Panc1 (cell line): ENCODE measurements at regions not wholly inside any gene's neighbourhood (a gene's known extent, or its start where the extent isn't known, plus 50 kb on each side); places are given as distances from the start of the nearest gene placed in this dataset.

Source experiments
- ATAC-seq: fragments of 200-7000 bp; cut with Tn5 transposase; 2 replicates; pipeline ENCODE4 v1.9.1; 2020; ENCODE audit warnings: mild to moderate bottlenecking, moderate library complexity
- BruUV-seq: library from RNA; stranded (reverse); fragments of 400-500 nt; replicated peaks from 2 replicates; lab custom pipeline; 2021; lab: Mats Ljungman, UMichigan
- CTCF ChIA-PET: fragments of 300-600 bp; sonication (Branson Sonifier 250); formaldehyde crosslinking; loops from one replicate; lab custom pipeline; 2022; ENCODE audit warnings: antibody characterized with exemption; lab: Charles Lee
- POLR2A ChIA-PET: fragments of 300-600 bp; sonication (Branson Sonifier 250); formaldehyde crosslinking; loops from one replicate; lab custom pipeline; 2022; ENCODE audit warnings: antibody characterized with exemption; lab: Charles Lee
- DNase-seq: peaks from one replicate; pipeline ENCODE4 v3.0.0-alpha.2; 2010; ENCODE audit warnings: low read depth, low spot score
- H3K27ac ChIP-seq: 2 replicates; pipeline ENCODE4 v1.5.1; 2011; ENCODE audit warnings: mild to moderate bottlenecking, low read length, inconsistent platforms
- H3K27me3 ChIP-seq: fragments of 200-500 bp; sonication (Bioruptor generic); 2 replicates; pipeline ENCODE4 v1.6.0; 2014; ENCODE audit warnings: low read length, inconsistent platforms; ENCODE audit not compliant: control insufficient read depth, insufficient read depth
- H3K36me3 ChIP-seq: fragments of 200-500 bp; sonication (Bioruptor generic); 2 replicates; pipeline ENCODE4 v1.5.1; 2014; ENCODE audit warnings: inconsistent platforms, mild to moderate bottlenecking, low read length, moderate library complexity; ENCODE audit not compliant: control insufficient read depth, insufficient read depth
- H3K4me1 ChIP-seq: 2 replicates; pipeline ENCODE4 v1.5.1; 2011; ENCODE audit warnings: inconsistent platforms, mild to moderate bottlenecking, low read length, moderate library complexity; ENCODE audit not compliant: control insufficient read depth, insufficient read depth
- H3K4me3 ChIP-seq, 2 experiments: 2 replicates each; pipeline ENCODE4 v1.5.1; 2011 to 2012; ENCODE audit warnings: low read depth in 2 of 2, low read length in 2 of 2, mild to moderate bottlenecking in 2 of 2, inconsistent platforms in 1 of 2, moderate library complexity in 1 of 2
- H3K9me3 ChIP-seq: fragments of 200-500 bp; sonication (Bioruptor generic); 2 replicates; pipeline ENCODE4 v1.5.1; 2014; ENCODE audit warnings: low read depth, mild to moderate bottlenecking, inconsistent platforms, low read length, moderate library complexity; ENCODE audit not compliant: control insufficient read depth, insufficient read depth
- POLR2AphosphoS5 ChIP-seq: IDR thresholded peaks from 2 replicates; pipeline ENCODE4 v1.6.1; 2012; ENCODE audit warnings: mild to moderate bottlenecking, low read depth, low read length, moderate library complexity
- SIN3A ChIP-seq: IDR thresholded peaks from 2 replicates; pipeline ENCODE4 v1.6.1; 2012; ENCODE audit warnings: low read depth, mild to moderate bottlenecking, low read length, moderate library complexity, borderline replicate concordance; ENCODE audit not compliant: insufficient read depth
- TCF7L2 ChIP-seq: IDR thresholded peaks from 2 replicates; pipeline ENCODE4 v1.6.1; 2011; ENCODE audit warnings: mild to moderate bottlenecking, low read depth, low read length, inconsistent platforms
- in situ Hi-C: cut with HindIII; loops from 2 replicates; pipeline ENCODE4 v1.10.0; 2016; ENCODE audit warnings: low sequenced_read_pairs, low pct_unique_long_range_greater_than_20kb
- intact Hi-C: fragments of 100-400 bp; cut with micrococcal nuclease; formaldehyde crosslinking; loops from one replicate; pipeline ENCODE4 v1.10.0; 2022; ENCODE audit not compliant: unreplicated experiment
- TF ChIP-seq, protein P1 (sequence below): fragments of 450-650 bp; IDR thresholded peaks from 2 replicates; pipeline ENCODE4 v1.5.1; 2017; ENCODE audit warnings: mild to moderate bottlenecking
- TF ChIP-seq, protein P2 (sequence below), 2 experiments: IDR thresholded peaks; 2 replicates each; pipeline ENCODE4 v1.6.1; 2011 to 2012; ENCODE audit warnings: low read depth in 2 of 2, control low read depth in 1 of 2, low read length in 1 of 2, mild to moderate bottlenecking in 1 of 2, moderate library complexity in 1 of 2; ENCODE audit not compliant: insufficient read depth in 1 of 2

DNA sequence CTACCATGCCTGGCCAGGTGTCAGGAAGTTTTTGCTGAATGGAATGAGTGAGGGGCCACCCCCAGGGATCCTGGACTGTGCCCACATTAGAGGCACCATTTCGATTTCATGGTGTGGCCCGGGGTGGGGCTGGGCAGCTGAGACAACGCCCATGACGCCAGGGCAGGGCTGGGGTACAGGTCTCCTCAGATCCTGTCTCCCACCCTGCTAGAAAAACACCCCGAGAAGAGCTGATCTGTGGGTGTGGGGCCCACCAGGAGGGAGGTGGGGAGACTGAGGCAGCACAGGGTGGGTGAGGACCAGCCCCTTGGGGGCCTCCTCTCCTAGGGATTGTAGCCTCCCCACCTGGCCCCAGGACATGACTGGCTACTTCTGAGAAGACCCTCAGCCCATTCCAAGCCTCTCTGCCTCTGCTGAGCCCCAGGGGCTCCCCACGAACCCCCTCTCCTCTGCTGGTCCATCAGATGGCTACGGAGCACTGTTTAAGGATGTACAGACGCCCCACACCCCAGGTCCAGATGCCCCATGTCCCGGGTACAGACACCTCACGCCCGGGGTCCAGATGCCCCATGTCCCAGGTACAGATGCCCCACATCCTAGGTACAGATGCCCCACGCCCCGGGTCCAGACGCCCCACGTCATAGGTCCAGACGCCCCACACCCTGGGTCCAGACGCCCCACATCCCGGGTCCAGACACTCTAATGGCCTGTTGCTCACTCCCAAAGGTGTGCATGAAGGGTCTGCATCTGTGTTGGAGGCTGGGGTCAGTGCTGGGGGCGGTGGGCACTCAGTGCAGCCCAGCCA is 99.4 kb downstream of the MICALL2 start:
- no peak for ATAC-seq
- BruUV-seq: no TSS peak

GRCh38 chr7:1360521-1360971 is 98.7 kb downstream of the MICALL2 start:
- no peak overlapping the region for H3K27ac ChIP-seq
- POLR2A ChIA-PET: no interaction called here
- intact Hi-C loops (no loop called here), in situ Hi-C loops (no loop called here)
- BruUV-seq: no TSS peak
- H3K4me1 ChIP-seq: peaks cover 3% of the 10 kb centered on the region; the same call in 1 of the 2 replicates
- DNase-seq: no peak
- no peaks in the 10 kb centered on the region for H3K9me3 ChIP-seq
- peak; percentile 7; the same call in 1 of the 2 replicates for ATAC-seq
- H3K27me3 ChIP-seq: no peaks in the 10 kb centered on the region
- no peaks in the 10 kb centered on the region for H3K36me3 ChIP-seq
- no peak for TF ChIP-seq POLR2AphosphoS5
- no peak for TF ChIP-seq TCF7L2
- TF ChIP-seq SIN3A: no peak
- TF ChIP-seq, protein P1, sequence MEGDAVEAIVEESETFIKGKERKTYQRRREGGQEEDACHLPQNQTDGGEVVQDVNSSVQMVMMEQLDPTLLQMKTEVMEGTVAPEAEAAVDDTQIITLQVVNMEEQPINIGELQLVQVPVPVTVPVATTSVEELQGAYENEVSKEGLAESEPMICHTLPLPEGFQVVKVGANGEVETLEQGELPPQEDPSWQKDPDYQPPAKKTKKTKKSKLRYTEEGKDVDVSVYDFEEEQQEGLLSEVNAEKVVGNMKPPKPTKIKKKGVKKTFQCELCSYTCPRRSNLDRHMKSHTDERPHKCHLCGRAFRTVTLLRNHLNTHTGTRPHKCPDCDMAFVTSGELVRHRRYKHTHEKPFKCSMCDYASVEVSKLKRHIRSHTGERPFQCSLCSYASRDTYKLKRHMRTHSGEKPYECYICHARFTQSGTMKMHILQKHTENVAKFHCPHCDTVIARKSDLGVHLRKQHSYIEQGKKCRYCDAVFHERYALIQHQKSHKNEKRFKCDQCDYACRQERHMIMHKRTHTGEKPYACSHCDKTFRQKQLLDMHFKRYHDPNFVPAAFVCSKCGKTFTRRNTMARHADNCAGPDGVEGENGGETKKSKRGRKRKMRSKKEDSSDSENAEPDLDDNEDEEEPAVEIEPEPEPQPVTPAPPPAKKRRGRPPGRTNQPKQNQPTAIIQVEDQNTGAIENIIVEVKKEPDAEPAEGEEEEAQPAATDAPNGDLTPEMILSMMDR: no peak
- TF ChIP-seq, protein P2, sequence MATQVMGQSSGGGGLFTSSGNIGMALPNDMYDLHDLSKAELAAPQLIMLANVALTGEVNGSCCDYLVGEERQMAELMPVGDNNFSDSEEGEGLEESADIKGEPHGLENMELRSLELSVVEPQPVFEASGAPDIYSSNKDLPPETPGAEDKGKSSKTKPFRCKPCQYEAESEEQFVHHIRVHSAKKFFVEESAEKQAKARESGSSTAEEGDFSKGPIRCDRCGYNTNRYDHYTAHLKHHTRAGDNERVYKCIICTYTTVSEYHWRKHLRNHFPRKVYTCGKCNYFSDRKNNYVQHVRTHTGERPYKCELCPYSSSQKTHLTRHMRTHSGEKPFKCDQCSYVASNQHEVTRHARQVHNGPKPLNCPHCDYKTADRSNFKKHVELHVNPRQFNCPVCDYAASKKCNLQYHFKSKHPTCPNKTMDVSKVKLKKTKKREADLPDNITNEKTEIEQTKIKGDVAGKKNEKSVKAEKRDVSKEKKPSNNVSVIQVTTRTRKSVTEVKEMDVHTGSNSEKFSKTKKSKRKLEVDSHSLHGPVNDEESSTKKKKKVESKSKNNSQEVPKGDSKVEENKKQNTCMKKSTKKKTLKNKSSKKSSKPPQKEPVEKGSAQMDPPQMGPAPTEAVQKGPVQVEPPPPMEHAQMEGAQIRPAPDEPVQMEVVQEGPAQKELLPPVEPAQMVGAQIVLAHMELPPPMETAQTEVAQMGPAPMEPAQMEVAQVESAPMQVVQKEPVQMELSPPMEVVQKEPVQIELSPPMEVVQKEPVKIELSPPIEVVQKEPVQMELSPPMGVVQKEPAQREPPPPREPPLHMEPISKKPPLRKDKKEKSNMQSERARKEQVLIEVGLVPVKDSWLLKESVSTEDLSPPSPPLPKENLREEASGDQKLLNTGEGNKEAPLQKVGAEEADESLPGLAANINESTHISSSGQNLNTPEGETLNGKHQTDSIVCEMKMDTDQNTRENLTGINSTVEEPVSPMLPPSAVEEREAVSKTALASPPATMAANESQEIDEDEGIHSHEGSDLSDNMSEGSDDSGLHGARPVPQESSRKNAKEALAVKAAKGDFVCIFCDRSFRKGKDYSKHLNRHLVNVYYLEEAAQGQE (IDR thresholded peaks at IDR 0.05; ENCODE audit: insufficient read depth in 1 of 2, low read depth in 2 of 2, low read length in 1 of 2): no peak
- H3K4me3 ChIP-seq: no peak overlapping the region
- CTCF ChIA-PET: no interaction called here

More for the DNA sequence above, 99.4 kb downstream of the MICALL2 start:
- Histone ChIP-seq H3K4me1 (peaks cover 3% of the 10 kb centered on the region; the same call in 1 of the 2 replicates), H3K4me3 (no peak overlapping the region), H3K36me3 (no peaks in the 10 kb centered on the region), H3K27me3 (no peaks in the 10 kb centered on the region), H3K27ac (no peak overlapping the region), H3K9me3 (no peaks in the 10 kb centered on the region)
- POLR2A ChIA-PET: no interaction called here
- intact Hi-C loops: no loop called here
- no peak for TF ChIP-seq TCF7L2
- TF ChIP-seq SIN3A: no peak
- no peak for TF ChIP-seq POLR2AphosphoS5
- TF ChIP-seq, protein P2 (IDR thresholded peaks at IDR 0.05; ENCODE audit: insufficient read depth in 1 of 2, low read depth in 2 of 2, low read length in 1 of 2): no peak
- TF ChIP-seq, protein P1: no peak
- DNase-seq: no peak
- CTCF ChIA-PET: no interaction called here
- in situ Hi-C loops: no loop called here
